ENCODE measurements at regions not wholly inside any gene's neighbourhood (a gene's known extent, or its start where the extent isn't known, plus 50 kb on each side); places are given as distances from the start of the nearest gene placed in this dataset.

DNA sequence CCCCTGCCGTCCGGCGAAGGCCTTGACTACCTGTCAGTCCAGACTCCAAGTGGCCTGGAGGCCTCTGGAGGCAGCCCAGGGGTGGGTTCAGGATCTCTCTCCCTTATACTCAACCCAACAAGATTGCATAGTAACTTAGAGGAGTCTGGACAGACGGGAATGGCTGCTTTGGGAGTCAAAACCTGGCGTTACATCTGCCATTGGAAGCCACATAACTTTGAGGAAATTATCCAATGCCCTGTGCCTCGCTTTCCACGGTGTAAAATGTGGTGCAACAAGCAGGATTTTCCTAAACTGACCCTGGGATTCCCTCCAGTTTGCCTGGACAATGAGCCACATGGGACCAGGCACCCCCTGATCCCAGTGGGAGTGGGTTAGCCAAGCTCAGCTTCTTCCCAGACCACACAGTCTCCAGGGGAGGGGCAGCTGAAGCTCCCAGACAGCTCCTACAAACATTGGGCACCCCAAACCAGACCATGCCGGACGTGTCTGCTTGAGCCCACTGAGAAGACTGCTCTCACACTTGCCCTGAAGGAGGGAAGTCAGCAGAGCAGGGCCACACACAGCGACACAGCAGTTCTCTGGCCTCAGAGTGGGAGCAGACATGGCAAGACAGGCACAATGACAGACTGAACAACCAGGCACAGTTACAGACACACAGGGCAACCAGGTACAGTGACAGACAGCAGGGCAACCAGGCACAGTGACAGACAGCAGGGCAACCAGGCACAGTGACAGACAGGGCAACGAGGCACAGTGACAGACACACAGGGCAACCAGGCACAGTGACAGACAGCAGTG lies 65.6 kb upstream of the RAB6C start:
- DNase-seq (peak in 1 of 4 donors; percentile 20), ATAC-seq (no peak)
- no peaks in the 10 kb centered on the region for H3K27me3 ChIP-seq
- H3K4me3 ChIP-seq, result no peak overlapping the region
- H3K9me3 ChIP-seq, result peaks cover 0 to 16% of the 10 kb centered on the region in 2 donors
- H3K4me1 ChIP-seq, result no peaks in the 10 kb centered on the region
- intact Hi-C loops (cut with DNase I), result no loop called here
- no peak overlapping the region for H3K27ac ChIP-seq
- no peaks in the 10 kb centered on the region for H3K36me3 ChIP-seq
- TF ChIP-seq, protein P1, sequence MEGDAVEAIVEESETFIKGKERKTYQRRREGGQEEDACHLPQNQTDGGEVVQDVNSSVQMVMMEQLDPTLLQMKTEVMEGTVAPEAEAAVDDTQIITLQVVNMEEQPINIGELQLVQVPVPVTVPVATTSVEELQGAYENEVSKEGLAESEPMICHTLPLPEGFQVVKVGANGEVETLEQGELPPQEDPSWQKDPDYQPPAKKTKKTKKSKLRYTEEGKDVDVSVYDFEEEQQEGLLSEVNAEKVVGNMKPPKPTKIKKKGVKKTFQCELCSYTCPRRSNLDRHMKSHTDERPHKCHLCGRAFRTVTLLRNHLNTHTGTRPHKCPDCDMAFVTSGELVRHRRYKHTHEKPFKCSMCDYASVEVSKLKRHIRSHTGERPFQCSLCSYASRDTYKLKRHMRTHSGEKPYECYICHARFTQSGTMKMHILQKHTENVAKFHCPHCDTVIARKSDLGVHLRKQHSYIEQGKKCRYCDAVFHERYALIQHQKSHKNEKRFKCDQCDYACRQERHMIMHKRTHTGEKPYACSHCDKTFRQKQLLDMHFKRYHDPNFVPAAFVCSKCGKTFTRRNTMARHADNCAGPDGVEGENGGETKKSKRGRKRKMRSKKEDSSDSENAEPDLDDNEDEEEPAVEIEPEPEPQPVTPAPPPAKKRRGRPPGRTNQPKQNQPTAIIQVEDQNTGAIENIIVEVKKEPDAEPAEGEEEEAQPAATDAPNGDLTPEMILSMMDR (IDR thresholded peaks at IDR 0.05), result no peak

DNA sequence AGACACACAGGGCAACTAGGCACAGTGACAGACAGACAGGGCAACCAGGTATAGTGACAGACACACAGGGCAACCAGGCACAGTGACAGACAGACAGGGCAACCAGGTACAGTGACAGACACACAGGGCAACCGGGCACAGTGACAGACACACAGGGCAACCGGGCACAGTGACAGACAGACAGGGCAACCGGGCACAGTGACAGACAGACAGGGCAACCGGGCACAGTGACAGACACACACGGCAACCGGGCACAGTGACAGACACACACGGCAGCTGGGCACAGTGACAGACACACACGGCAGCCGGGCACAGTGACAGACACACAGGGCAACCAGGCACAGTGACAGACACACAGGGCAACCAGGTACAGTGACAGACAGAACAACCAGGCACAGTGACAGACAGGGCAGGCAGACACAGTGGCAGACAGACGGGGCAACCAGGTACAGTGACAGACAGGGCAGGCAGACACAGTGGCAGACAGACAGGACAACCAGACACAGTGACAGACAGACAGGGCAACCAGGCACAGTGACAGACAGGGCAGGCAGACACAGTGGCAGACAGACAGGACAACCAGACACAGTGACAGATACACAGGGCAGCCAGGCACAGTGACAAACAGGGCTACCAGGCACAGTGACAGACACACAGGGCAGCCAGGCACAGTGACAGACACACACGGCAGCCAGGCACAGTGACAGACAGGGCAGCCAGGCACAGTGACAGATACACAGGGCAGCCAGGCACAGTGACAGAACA lies 64.7 kb upstream of the RAB6C start:
- H3K9me3 ChIP-seq, result peaks cover 0 to 22% of the 10 kb centered on the region in 2 donors
- no peaks in the 10 kb centered on the region for H3K4me1 ChIP-seq
- no peaks in the 10 kb centered on the region for H3K27me3 ChIP-seq
- intact Hi-C loops (cut with DNase I), result no loop called here
- H3K4me3 ChIP-seq, result no peak overlapping the region
- H3K36me3 ChIP-seq, result no peaks in the 10 kb centered on the region
- DNase-seq, result peak in 1 of 4 donors; percentile 13
- no peak for ATAC-seq
- TF ChIP-seq, protein P1 (IDR thresholded peaks at IDR 0.05), result no peak
- no peak overlapping the region for H3K27ac ChIP-seq

DNA sequence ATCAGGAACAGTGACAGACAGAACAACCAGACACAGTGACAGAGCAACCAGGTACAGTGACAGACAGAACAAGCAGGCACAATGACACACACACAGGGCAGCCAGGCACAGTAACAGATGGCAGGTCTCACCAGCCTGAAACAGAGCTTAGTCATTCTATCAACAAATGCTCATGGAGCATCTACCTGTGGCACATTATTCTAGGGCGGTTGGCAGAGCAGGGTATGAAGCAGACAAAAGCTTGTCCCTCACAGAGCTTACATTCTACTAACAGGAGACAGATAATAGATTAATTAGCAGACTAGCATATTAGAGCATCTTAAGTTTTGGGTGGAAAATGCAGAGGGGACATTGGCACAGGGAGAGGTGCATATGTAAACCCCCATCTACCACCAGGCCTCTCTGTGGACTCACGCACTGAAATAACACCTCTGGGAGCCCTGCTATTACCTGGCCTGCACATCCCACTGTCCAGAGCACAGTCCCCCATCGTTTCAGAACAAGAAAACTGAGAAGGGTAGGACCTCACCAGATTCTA lies 64.1 kb upstream of the RAB6C start:
- Histone ChIP-seq H3K27ac (no peak overlapping the region), H3K36me3 (no peaks in the 10 kb centered on the region), H3K4me3 (no peak overlapping the region), H3K27me3 (no peaks in the 10 kb centered on the region), H3K4me1 (no peaks in the 10 kb centered on the region), H3K9me3 (peaks cover 0 to 25% of the 10 kb centered on the region in 2 donors)
- DNase-seq (peak in 1 of 4 donors; percentile 11), ATAC-seq (no peak)
- TF ChIP-seq, protein P1 (IDR thresholded peaks at IDR 0.05), result no peak
- intact Hi-C loops (cut with DNase I), result no loop called here

DNA sequence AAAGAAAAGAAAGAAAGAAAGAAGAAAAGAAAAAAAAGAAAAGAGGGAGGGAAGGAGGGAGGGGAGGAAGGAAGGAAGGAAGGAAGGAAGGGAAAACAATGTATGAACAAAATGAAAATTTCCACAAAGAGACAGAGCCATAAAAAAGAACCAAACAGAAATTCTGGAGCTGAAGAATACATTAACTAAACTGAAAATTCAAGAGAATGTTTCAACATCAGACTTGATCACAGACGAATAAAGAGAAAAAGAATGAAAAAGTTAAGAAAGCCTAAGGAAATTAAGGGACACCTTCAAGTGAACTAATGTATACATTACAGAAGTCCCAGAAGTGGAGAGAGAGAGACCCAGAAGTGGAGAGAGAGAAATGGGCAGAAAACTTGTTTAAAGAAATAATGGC lies 60.9 kb upstream of the RAB6C start:
- no peak for DNase-seq
- H3K27me3 ChIP-seq, result peaks cover 9 to 25% of the 10 kb centered on the region in 2 donors
- H3K27ac ChIP-seq, result no peak overlapping the region
- no peak overlapping the region for H3K4me3 ChIP-seq
- ATAC-seq, result no peak
- intact Hi-C loops (cut with DNase I), result no loop called here
- H3K9me3 ChIP-seq, result peaks cover 0 to 25% of the 10 kb centered on the region in 2 donors
- H3K36me3 ChIP-seq, result no peaks in the 10 kb centered on the region
- H3K4me1 ChIP-seq, result no peaks in the 10 kb centered on the region
- TF ChIP-seq, protein P1 (IDR thresholded peaks at IDR 0.05), result no peak
